ENCODE measurements at regions not wholly inside any gene's neighbourhood (a gene's known extent, or its start where the extent isn't known, plus 50 kb on each side); places are given as distances from the start of the nearest gene placed in this dataset.

DNA sequence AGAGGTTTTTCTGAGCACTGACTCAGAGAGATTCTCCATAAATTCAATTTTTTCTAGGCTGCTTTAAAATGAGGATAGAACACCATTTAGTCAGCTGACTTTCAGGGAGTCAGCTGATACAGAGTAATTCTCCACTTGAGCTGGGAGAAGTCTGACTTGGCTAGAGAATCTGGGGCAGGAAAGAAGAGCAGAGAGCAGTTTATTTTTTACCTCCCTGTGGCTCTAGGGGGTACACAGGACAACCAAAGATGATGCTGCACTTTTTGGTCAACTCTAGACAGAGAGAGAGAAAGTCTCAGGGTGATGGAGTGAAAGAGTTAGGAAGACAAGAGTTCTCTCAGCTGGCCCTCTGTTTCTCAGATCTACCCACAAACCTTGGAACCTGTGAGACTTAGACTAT, 67.3 kb upstream of the EED start:
- Histone ChIP-seq H3K79me2 (ENCODE audit: insufficient read depth) (no peaks in the 10 kb centered on the region), H3K9ac (no peak overlapping the region), H3K27ac (ENCODE audit: low read depth in 2 of 2, low read length in 1 of 2) (no peak overlapping the region), H3K9me3 (no peaks in the 10 kb centered on the region), H3K27me3 (ENCODE audit: insufficient read depth) (no peaks in the 10 kb centered on the region), H4K20me1 (ENCODE audit: insufficient read depth) (no peaks in the 10 kb centered on the region), H3K4me2 (no peak overlapping the region), H3F3A (replicated peaks; ENCODE audit: insufficient read depth) (peaks cover 27% of the 10 kb centered on the region), H3K36me3 (replicated peaks in 1 of 2; ENCODE audit: control insufficient read depth in 1 of 2, insufficient read depth in 2 of 2, low read length in 1 of 2) (no peaks in the 10 kb centered on the region), H3K9me2 (no peaks in the 10 kb centered on the region), H2AFZ (ENCODE audit: low read depth) (no peak overlapping the region), H3K4me3 (ENCODE audit: low read depth in 2 of 2, low read length in 1 of 2) (no peak overlapping the region), H3K4me1 (ENCODE audit: control insufficient read depth in 1 of 2, insufficient read depth in 2 of 2, low read depth in 1 of 2, low read length in 1 of 2) (peaks cover 15% of the 10 kb centered on the region in 2 experiments; a peak in 2 of 4 replicates)
- no peak for DNase-seq
- CTCF ChIA-PET = interaction anchor here (0.5 kb wide), 1 partner anchor 1005 kb away, joined by 3 read pairs; no protein-coding TSS in a partner anchor
- TF ChIP-seq ELF1 (IDR thresholded peaks at IDR 0.05) (no peak), USF1 (IDR thresholded peaks at IDR 0.05; ENCODE audit: borderline replicate concordance, low read depth) (0 out of 2 replicates have a peak, but pooled peaks have one; percentile 48)
- POLR2A ChIA-PET = no interaction called here

DNA sequence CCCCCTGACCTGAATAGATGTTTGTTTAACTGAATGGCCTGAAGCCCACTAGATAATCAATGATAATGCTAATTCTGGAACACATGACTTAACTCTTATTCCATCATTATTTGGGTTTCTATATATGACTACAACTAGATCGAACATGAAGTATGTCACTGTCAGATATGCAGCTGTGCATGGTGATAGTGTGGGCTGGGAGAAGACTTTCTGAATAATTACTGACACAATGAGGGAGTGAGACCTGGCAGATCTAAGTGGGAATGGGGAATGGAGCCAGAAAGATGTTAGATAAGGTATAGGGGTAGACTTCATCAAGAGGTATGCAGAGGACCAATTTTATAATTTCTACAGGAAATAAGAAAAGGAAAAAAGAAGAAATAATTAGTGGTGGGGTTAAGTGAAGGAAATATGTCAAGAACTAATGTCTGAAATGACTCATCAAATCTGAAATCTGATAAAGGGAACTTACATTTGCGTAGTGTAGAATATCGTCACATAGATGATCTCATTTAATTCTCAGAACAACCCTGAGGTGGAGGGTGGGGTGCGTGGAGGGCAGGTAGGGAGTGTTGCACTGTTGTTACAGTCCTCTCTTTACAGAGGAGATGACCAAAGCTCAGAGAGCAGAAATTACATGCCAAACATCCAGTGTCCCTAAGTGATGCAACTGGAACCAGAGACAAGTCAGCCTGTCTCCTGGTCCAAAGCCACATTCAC, 68.2 kb upstream of the EED start:
- Histone ChIP-seq H3F3A (replicated peaks; ENCODE audit: insufficient read depth) (peaks cover 27% of the 10 kb centered on the region), H3K9me3 (no peaks in the 10 kb centered on the region), H3K9me2 (no peaks in the 10 kb centered on the region), H3K27me3 (ENCODE audit: insufficient read depth) (no peaks in the 10 kb centered on the region), H2AFZ (ENCODE audit: low read depth) (no peak overlapping the region), H3K4me1 (ENCODE audit: control insufficient read depth in 1 of 2, insufficient read depth in 2 of 2, low read depth in 1 of 2, low read length in 1 of 2) (peaks cover 15% of the 10 kb centered on the region in 2 experiments; a peak in 2 of 4 replicates), H3K27ac (ENCODE audit: low read depth in 2 of 2, low read length in 1 of 2) (peak overlapping the region in 1 of 2 experiments; percentile 87; a peak in 2 of 4 replicates), H3K4me2 (no peak overlapping the region), H4K20me1 (ENCODE audit: insufficient read depth) (no peaks in the 10 kb centered on the region), H3K9ac (no peak overlapping the region), H3K4me3 (ENCODE audit: low read depth in 2 of 2, low read length in 1 of 2) (no peak overlapping the region), H3K36me3 (replicated peaks in 1 of 2; ENCODE audit: control insufficient read depth in 1 of 2, insufficient read depth in 2 of 2, low read length in 1 of 2) (no peaks in the 10 kb centered on the region), H3K79me2 (ENCODE audit: insufficient read depth) (no peaks in the 10 kb centered on the region)
- TF ChIP-seq POLR2AphosphoS5 (IDR thresholded peaks at IDR 0.05; ENCODE audit: low read depth, low read length) (no peak), JUND (IDR thresholded peaks at IDR 0.05) (peak; percentile 47), TCF12 (IDR thresholded peaks at IDR 0.05) (0 out of 2 replicates have a peak, but pooled peaks have one; percentile 10), FOSL2 (IDR thresholded peaks at IDR 0.05; ENCODE audit: borderline replicate concordance, low read depth) (peak; percentile 8; the same call in 1 of the 2 replicates)
- WGBS (ENCODE audit: low lambda C conversion rate) = 41% methylated on average over 4 of the region's 4 CpGs
- DNase-seq = no peak
- ChIA-PET CTCF (interaction anchor here (0.9 kb wide), 1 partner anchor 134 kb away, joined by 3 read pairs; no protein-coding TSS in a partner anchor), POLR2A (no interaction called here)

DNA sequence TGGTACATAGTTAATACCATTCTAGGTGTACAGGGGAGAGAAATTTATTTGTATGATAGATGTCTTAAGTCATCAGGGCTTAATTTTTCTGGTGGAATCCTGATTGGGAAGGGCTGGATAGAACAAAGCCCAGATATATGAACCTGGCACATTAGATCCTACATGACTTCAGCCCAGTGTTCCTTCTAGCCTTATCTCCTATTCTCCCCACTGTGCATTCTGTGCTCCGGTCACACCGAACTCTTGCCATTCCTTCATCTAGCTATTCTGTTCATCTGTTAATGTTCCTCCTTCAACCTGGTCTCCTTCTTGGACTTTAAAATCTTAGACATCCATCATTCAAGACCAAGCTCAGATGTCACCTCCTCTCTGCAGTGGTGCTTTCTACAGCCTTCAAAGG, 68.9 kb upstream of the EED start:
- H3K9me2 ChIP-seq = no peaks in the 10 kb centered on the region
- H3K4me3 ChIP-seq (ENCODE audit: low read depth in 2 of 2, low read length in 1 of 2) = no peak overlapping the region
- H4K20me1 ChIP-seq (ENCODE audit: insufficient read depth) = no peaks in the 10 kb centered on the region
- CTCF ChIA-PET = interaction anchor here (0.9 kb wide), 1 partner anchor 134 kb away, joined by 3 read pairs; no protein-coding TSS in a partner anchor
- 95% methylated on average over 2 of the region's 2 CpGs for WGBS (ENCODE audit: low lambda C conversion rate)
- H3K36me3 ChIP-seq (replicated peaks in 1 of 2; ENCODE audit: control insufficient read depth in 1 of 2, insufficient read depth in 2 of 2, low read length in 1 of 2) = no peaks in the 10 kb centered on the region
- peak overlapping the region in 1 of 2 experiments; percentile 87; a peak in 2 of 4 replicates for H3K27ac ChIP-seq (ENCODE audit: low read depth in 2 of 2, low read length in 1 of 2)
- no peaks in the 10 kb centered on the region for H3K79me2 ChIP-seq (ENCODE audit: insufficient read depth)
- no peak for DNase-seq
- H3F3A ChIP-seq (replicated peaks; ENCODE audit: insufficient read depth) = peaks cover 27% of the 10 kb centered on the region
- H3K4me1 ChIP-seq (ENCODE audit: control insufficient read depth in 1 of 2, insufficient read depth in 2 of 2, low read depth in 1 of 2, low read length in 1 of 2) = peaks cover 15% of the 10 kb centered on the region in 2 experiments; a peak in 2 of 4 replicates
- H3K9ac ChIP-seq = no peak overlapping the region
- no peaks in the 10 kb centered on the region for H3K9me3 ChIP-seq
- POLR2A ChIA-PET = no interaction called here
- H2AFZ ChIP-seq (ENCODE audit: low read depth) = no peak overlapping the region
- no peak overlapping the region for H3K4me2 ChIP-seq
- H3K27me3 ChIP-seq (ENCODE audit: insufficient read depth) = no peaks in the 10 kb centered on the region
- TF ChIP-seq PBX3 (IDR thresholded peaks at IDR 0.05) (no peak), NRF1 (IDR thresholded peaks at IDR 0.05; ENCODE audit: low read depth, low read length) (no peak), FOSL2 (IDR thresholded peaks at IDR 0.05; ENCODE audit: borderline replicate concordance, low read depth) (no peak), TCF12 (IDR thresholded peaks at IDR 0.05) (no peak), RAD21 (IDR thresholded peaks at IDR 0.05; ENCODE audit: low read length) (no peak), RFX5 (IDR thresholded peaks at IDR 0.05; ENCODE audit: low read length) (no peak), USF1 (IDR thresholded peaks at IDR 0.05; ENCODE audit: borderline replicate concordance, low read depth) (no peak), MEF2A (IDR thresholded peaks at IDR 0.05; ENCODE audit: borderline replicate concordance, low read depth) (no peak), SIN3A (IDR thresholded peaks at IDR 0.05; ENCODE audit: borderline replicate concordance, low read depth, low read length) (no peak), RXRA (IDR thresholded peaks at IDR 0.05; ENCODE audit: borderline replicate concordance, low read depth) (no peak), FOXM1 (IDR thresholded peaks at IDR 0.05; ENCODE audit: low read depth) (no peak), EP300 (IDR thresholded peaks at IDR 0.05; ENCODE audit: borderline replicate concordance in 1 of 2, low read depth in 1 of 2, low read length in 1 of 2) (no peak), POLR2AphosphoS5 (IDR thresholded peaks at IDR 0.05; ENCODE audit: low read depth, low read length) (no peak)
- TF ChIP-seq, protein P1, sequence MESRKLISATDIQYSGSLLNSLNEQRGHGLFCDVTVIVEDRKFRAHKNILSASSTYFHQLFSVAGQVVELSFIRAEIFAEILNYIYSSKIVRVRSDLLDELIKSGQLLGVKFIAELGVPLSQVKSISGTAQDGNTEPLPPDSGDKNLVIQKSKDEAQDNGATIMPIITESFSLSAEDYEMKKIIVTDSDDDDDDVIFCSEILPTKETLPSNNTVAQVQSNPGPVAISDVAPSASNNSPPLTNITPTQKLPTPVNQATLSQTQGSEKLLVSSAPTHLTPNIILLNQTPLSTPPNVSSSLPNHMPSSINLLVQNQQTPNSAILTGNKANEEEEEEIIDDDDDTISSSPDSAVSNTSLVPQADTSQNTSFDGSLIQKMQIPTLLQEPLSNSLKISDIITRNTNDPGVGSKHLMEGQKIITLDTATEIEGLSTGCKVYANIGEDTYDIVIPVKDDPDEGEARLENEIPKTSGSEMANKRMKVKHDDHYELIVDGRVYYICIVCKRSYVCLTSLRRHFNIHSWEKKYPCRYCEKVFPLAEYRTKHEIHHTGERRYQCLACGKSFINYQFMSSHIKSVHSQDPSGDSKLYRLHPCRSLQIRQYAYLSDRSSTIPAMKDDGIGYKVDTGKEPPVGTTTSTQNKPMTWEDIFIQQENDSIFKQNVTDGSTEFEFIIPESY (IDR thresholded peaks at IDR 0.05; ENCODE audit: borderline replicate concordance, low read depth) = no peak

Data from SK-N-SH (cell line).